ENCODE measurements at regions not wholly inside any gene's neighbourhood (a gene's known extent, or its start where the extent isn't known, plus 50 kb on each side); places are given as distances from the start of the nearest gene placed in this dataset.

- TF ChIP-seq CTCF (IDR thresholded peaks at IDR 0.05) (no peak), POLR2AphosphoS5 (IDR thresholded peaks at IDR 0.05; ENCODE audit: low read depth, low read length) (no peak), TCF7L2 (IDR thresholded peaks at IDR 0.05; ENCODE audit: low read depth, low read length) (no peak)
These were observed 206.8 kb upstream of the PLXNA2 start for GRCh38 chr1:208450958-208451357.
